Upper lobe of right lung (tissue), 1 donor: ENCODE measurements at regions not wholly inside any gene's neighbourhood (a gene's known extent, or its start where the extent isn't known, plus 50 kb on each side); places are given as distances from the start of the nearest gene placed in this dataset.

ENCODE experiments used
- ATAC-seq: fragments of 200-7000 bp; cut with Tn5 transposase; one replicate; pipeline ENCODE4 v1.9.1; 2020; ENCODE audit warnings: mild to moderate bottlenecking, moderate library complexity
- DNase-seq: peaks from one replicate; pipeline ENCODE4 v3.0.0-alpha.2; 2020
- H3K27ac ChIP-seq: fragments of 200-600 bp; one replicate; pipeline ENCODE4 v1.8.0; 2022
- H3K27me3 ChIP-seq: fragments of 200-600 bp; one replicate; pipeline ENCODE4 v1.8.0; 2022; ENCODE audit warnings: mild to moderate bottlenecking
- H3K36me3 ChIP-seq: fragments of 200-600 bp; one replicate; pipeline ENCODE4 v1.8.0; 2022
- H3K4me1 ChIP-seq: fragments of 200-600 bp; one replicate; pipeline ENCODE4 v1.8.0; 2022
- H3K4me3 ChIP-seq: fragments of 200-600 bp; one replicate; pipeline ENCODE4 v1.8.0; 2022; ENCODE audit warnings: mild to moderate bottlenecking
- H3K9me3 ChIP-seq: fragments of 200-600 bp; one replicate; pipeline ENCODE4 v1.8.0; 2022
- intact Hi-C: fragments of 100-400 bp; cut with DNase I; formaldehyde crosslinking; loops from one replicate; pipeline ENCODE4 v1.11.0; 2022
- TF ChIP-seq, protein P1 (sequence below): fragments of 200-600 bp; IDR thresholded peaks from one replicate; pipeline ENCODE4 v1.8.0; 2022; ENCODE audit warnings: antibody characterized with exemption
- donor health status: DM: no; HTN: yes; CAD: no; lungs with severe emphysema.

DNA sequence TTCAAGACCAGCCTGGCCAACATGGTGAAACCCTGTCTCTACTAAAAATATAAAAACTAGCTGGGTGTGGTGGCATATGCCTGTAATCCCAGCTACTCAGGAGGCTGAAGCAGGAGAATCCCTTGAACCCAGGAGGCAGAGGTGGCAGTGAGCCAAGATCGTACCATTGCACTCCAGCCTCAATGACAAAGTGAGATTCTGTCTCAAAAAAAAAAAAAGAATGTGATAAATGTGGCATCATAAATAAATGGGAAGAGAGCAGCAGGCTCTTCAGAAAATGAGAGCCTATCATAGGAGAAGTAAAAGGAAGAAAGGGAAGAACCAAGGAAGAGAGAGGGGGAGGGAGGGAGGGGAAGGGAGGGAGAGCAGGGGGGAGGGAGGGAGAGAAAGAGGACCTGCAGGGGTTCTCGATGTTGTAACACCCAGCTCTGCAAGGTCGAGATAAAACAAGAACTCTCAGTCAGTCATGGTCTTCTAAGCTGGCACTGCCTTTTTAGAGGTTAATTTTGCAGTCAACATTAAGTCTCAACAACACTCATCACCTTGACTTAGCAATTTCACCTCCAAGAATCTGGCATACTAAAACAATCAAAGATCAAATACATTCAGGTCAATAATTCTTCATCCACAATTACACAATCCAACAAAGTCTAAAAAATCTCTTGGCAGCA lies 68.7 kb upstream of the SIMC1 start:
- H3K9me3 ChIP-seq, result no peaks in the 10 kb centered on the region
- H3K36me3 ChIP-seq, result no peaks in the 10 kb centered on the region
- no peak overlapping the region for H3K4me3 ChIP-seq
- no peaks in the 10 kb centered on the region for H3K4me1 ChIP-seq
- DNase-seq (no peak), ATAC-seq (no peak)
- TF ChIP-seq, protein P1, sequence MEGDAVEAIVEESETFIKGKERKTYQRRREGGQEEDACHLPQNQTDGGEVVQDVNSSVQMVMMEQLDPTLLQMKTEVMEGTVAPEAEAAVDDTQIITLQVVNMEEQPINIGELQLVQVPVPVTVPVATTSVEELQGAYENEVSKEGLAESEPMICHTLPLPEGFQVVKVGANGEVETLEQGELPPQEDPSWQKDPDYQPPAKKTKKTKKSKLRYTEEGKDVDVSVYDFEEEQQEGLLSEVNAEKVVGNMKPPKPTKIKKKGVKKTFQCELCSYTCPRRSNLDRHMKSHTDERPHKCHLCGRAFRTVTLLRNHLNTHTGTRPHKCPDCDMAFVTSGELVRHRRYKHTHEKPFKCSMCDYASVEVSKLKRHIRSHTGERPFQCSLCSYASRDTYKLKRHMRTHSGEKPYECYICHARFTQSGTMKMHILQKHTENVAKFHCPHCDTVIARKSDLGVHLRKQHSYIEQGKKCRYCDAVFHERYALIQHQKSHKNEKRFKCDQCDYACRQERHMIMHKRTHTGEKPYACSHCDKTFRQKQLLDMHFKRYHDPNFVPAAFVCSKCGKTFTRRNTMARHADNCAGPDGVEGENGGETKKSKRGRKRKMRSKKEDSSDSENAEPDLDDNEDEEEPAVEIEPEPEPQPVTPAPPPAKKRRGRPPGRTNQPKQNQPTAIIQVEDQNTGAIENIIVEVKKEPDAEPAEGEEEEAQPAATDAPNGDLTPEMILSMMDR, result no peak
- H3K27me3 ChIP-seq, result peaks cover 3% of the 10 kb centered on the region
- H3K27ac ChIP-seq, result no peak overlapping the region
- intact Hi-C loops, result no loop called here

DNA sequence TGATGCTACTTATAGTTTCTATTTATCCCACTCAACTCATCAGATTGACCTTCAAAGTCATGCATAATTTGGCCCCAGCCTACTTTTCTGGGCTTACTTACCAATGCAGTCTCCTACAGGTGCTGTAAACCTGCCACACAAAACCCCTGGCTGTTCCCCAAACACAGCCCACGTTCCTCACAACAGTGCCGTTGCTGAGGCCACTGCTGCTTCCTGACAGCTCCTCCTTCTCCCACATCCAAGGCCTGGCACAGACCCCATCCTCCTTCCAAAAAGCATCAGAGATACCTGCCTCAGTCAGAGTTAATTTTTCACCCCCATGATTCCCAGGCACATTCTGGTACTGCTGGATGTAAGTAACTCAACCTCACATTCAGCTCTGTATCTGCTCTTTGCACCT lies 68.1 kb upstream of the SIMC1 start:
- Histone ChIP-seq H3K27me3 (peaks cover 3% of the 10 kb centered on the region), H3K36me3 (no peaks in the 10 kb centered on the region), H3K4me1 (no peaks in the 10 kb centered on the region), H3K4me3 (no peak overlapping the region), H3K27ac (no peak overlapping the region), H3K9me3 (no peaks in the 10 kb centered on the region)
- intact Hi-C loops, result no loop called here
- ATAC-seq (no peak), DNase-seq (no peak)
- TF ChIP-seq, protein P1, result no peak

DNA sequence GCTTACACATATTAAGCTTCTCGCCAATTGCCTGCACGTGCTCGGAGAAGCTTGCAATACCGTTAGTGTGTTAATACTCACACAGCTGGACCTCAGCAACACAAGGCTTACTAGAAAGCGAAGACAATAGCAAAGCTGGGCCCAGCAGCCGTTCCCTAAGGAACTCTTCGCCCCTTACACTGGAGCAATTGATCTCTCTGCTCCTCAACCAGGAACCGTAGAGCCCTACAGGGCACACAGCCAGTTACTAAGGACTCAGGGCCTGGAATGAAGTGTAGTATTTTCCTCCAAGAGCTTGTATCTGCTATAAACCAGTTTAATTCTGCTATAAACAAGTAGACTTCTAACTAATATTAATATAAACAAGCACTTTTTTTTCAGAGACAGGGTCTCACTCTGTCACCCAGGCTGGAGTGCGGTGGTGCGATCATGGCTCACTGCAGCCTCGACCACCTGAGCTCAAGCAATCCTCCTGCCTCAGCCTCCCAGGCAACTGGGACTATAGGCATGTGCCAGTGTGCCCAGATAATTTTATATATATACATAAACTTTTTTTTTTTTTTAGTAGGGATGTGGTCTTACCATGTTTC lies 67.0 kb upstream of the SIMC1 start:
- H3K9me3 ChIP-seq, result no peaks in the 10 kb centered on the region
- H3K36me3 ChIP-seq, result no peaks in the 10 kb centered on the region
- no peak overlapping the region for H3K27ac ChIP-seq
- H3K4me1 ChIP-seq, result no peaks in the 10 kb centered on the region
- no peak overlapping the region for H3K4me3 ChIP-seq
- peaks cover 3% of the 10 kb centered on the region for H3K27me3 ChIP-seq
- intact Hi-C loops, result no loop called here
- ATAC-seq, result no peak
- DNase-seq, result no peak
- TF ChIP-seq, protein P1, result no peak

DNA sequence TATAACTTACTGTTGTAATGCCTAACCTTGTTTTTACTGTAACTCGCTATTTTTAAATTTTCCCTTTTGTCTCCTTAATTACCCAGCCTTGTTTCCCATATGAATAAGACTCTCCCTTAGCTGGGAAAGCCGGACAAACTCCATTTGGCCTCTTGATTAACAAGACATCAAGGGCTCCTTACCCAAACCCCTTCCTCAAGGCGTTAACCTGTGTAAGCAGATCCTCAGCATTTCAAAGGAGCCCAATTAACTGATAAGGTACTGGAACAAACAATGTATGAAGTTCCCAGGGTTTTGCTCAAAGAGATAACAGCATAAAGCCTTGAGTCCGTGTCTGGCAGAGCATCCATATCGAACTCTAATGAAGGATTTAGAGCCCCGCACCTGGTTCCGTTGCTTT lies 66.0 kb upstream of the SIMC1 start:
- no peaks in the 10 kb centered on the region for H3K9me3 ChIP-seq
- no peak for ATAC-seq
- no peak for DNase-seq
- H3K36me3 ChIP-seq, result no peaks in the 10 kb centered on the region
- H3K27me3 ChIP-seq, result peaks cover 3% of the 10 kb centered on the region
- intact Hi-C loops, result no loop called here
- no peak overlapping the region for H3K4me3 ChIP-seq
- TF ChIP-seq, protein P1, result no peak
- H3K4me1 ChIP-seq, result no peaks in the 10 kb centered on the region
- H3K27ac ChIP-seq, result no peak overlapping the region

DNA sequence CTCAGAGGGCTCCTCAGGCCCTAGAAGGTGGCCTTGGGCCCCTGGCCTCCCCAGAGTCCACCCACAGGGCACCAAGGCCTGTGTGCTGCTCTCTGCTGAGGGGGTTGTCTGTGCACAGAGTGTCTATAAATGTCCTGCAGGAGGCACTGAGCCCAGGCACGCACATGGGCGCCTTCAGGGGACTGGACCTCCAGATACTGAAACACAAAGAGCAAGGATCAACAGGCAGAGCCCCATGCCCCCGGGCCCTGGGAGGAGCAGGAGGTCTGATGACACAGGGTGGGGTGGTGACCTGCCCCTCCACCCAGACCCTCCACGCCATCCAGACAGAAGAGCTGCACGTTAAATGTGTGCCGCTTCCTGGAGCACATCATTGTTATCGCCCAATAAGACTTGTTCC lies 64.6 kb upstream of the SIMC1 start:
- DNase-seq, result no peak
- intact Hi-C loops, result no loop called here

More for the DNA sequence above, 64.6 kb upstream of the SIMC1 start:
- peaks cover 2% of the 10 kb centered on the region for H3K27me3 ChIP-seq
- no peak overlapping the region for H3K4me3 ChIP-seq
- no peaks in the 10 kb centered on the region for H3K9me3 ChIP-seq
- H3K27ac ChIP-seq, result no peak overlapping the region
- TF ChIP-seq, protein P1, result no peak
- H3K36me3 ChIP-seq, result no peaks in the 10 kb centered on the region
- H3K4me1 ChIP-seq, result no peaks in the 10 kb centered on the region
- no peak for ATAC-seq
